Liver (tissue), 8 donors: ENCODE measurements at regions not wholly inside any gene's neighbourhood (a gene's known extent, or its start where the extent isn't known, plus 50 kb on each side); places are given as distances from the start of the nearest gene placed in this dataset.

Source experiments
- DNase-seq: peaks from one replicate; pipeline ENCODE4 v3.0.0-alpha.2; 2017; ENCODE audit warnings: low spot score
- H3K27ac ChIP-seq, 2 donors: one replicate each; pipeline ENCODE4 v1.7.0; 2013; ENCODE audit warnings: inconsistent platforms in 2 of 2, low read length in 2 of 2, control low read depth in 1 of 2, low read depth in 1 of 2, mild to moderate bottlenecking in 1 of 2
- H3K27me3 ChIP-seq, 4 donors: one replicate each; pipeline versions ENCODE4 v1.6.1 to v1.7.0; 2013; ENCODE audit warnings: low read length in 3 of 4, inconsistent platforms in 1 of 4, mild to moderate bottlenecking in 1 of 4, moderate library complexity in 1 of 4; ENCODE audit not compliant: control insufficient read depth in 4 of 4, insufficient read depth in 4 of 4
- H3K36me3 ChIP-seq, 4 donors: one replicate each; pipeline versions ENCODE4 v1.6.1 to v1.7.0; 2013; ENCODE audit warnings: low read length in 3 of 4, mild to moderate bottlenecking in 3 of 4, low read depth in 1 of 4, moderate library complexity in 1 of 4; ENCODE audit not compliant: control insufficient read depth in 4 of 4, insufficient read depth in 3 of 4
- H3K4me1 ChIP-seq, 4 donors: one replicate each; pipeline versions ENCODE4 v1.6.1 to v1.7.0; 2013; ENCODE audit warnings: low read length in 3 of 4, mild to moderate bottlenecking in 3 of 4, moderate library complexity in 1 of 4; ENCODE audit not compliant: control insufficient read depth in 4 of 4, insufficient read depth in 4 of 4
- H3K4me3 ChIP-seq, 3 donors: one replicate each; pipeline versions ENCODE4 v1.6.1 to v1.7.0; 2013; ENCODE audit warnings: low read length in 3 of 3, control low read depth in 1 of 3, low read depth in 1 of 3, mild to moderate bottlenecking in 1 of 3
- H3K9ac ChIP-seq, 2 donors: one replicate each; pipeline ENCODE4 v1.7.0; 2013; ENCODE audit warnings: low read length in 2 of 2, mild to moderate bottlenecking in 2 of 2, moderate library complexity in 2 of 2, control low read depth in 1 of 2, low read depth in 1 of 2
- H3K9me3 ChIP-seq, 4 donors: one replicate each; pipeline versions ENCODE4 v1.6.1 to v1.7.0; 2013; ENCODE audit warnings: low read length in 3 of 4; ENCODE audit not compliant: control insufficient read depth in 4 of 4
- ATF3 ChIP-seq: IDR thresholded peaks from 2 replicates; pipeline ENCODE4 v1.6.1; 2016; ENCODE audit warnings: antibody characterized with exemption
- EGR1 ChIP-seq, 2 donors: IDR thresholded peaks; 2 replicates each; pipeline ENCODE4 v1.6.1; 2016 to 2018; ENCODE audit warnings: antibody characterized with exemption in 2 of 2, low read depth in 2 of 2
- FOXA1 ChIP-seq: IDR thresholded peaks from 2 replicates; pipeline ENCODE4 v1.6.1; 2016; ENCODE audit warnings: antibody characterized with exemption
- FOXA2 ChIP-seq: IDR thresholded peaks from 2 replicates; pipeline ENCODE4 v1.6.1; 2016; ENCODE audit warnings: antibody characterized with exemption
- GABPA ChIP-seq, 2 donors: IDR thresholded peaks in 1 of 2; conservative IDR thresholded peaks in 1 of 2; 2 replicates each; pipeline ENCODE4 v1.6.1; 2016; ENCODE audit warnings: antibody characterized with exemption in 2 of 2, mild to moderate bottlenecking in 1 of 2, moderate library complexity in 1 of 2
- HNF4A ChIP-seq, 2 donors: conservative IDR thresholded peaks; 2 replicates each; pipeline ENCODE4 v1.6.1; 2016; ENCODE audit warnings: antibody characterized with exemption in 2 of 2, mild to moderate bottlenecking in 2 of 2
- HNF4G ChIP-seq: IDR thresholded peaks from 2 replicates; pipeline ENCODE4 v1.6.1; 2016; ENCODE audit warnings: antibody characterized with exemption
- JUND ChIP-seq, 2 donors: IDR thresholded peaks; 2 replicates each; pipeline ENCODE4 v1.6.1; 2016; ENCODE audit warnings: antibody characterized with exemption in 2 of 2
- NR2F2 ChIP-seq: IDR thresholded peaks from 2 replicates; pipeline ENCODE4 v1.6.1; 2016; ENCODE audit warnings: antibody characterized with exemption
- RAD21 ChIP-seq, 2 donors: IDR thresholded peaks; 2 replicates each; pipeline ENCODE4 v1.6.1; 2016; ENCODE audit warnings: antibody characterized with exemption in 2 of 2, mild to moderate bottlenecking in 2 of 2
- RXRA ChIP-seq, 2 donors: IDR thresholded peaks; 2 replicates each; pipeline ENCODE4 v1.6.1; 2017 to 2018; ENCODE audit warnings: antibody characterized with exemption in 2 of 2, mild to moderate bottlenecking in 1 of 2
- SP1 ChIP-seq: IDR thresholded peaks from 2 replicates; pipeline ENCODE4 v1.6.1; 2018; ENCODE audit warnings: antibody characterized with exemption, mild to moderate bottlenecking
- TAF1 ChIP-seq: conservative IDR thresholded peaks from 2 replicates; pipeline ENCODE4 v1.6.1; 2016; ENCODE audit warnings: antibody characterized with exemption, mild to moderate bottlenecking
- YY1 ChIP-seq: IDR thresholded peaks from 2 replicates; pipeline ENCODE4 v1.6.1; 2016; ENCODE audit warnings: antibody characterized with exemption, mild to moderate bottlenecking
- ZBTB33 ChIP-seq: IDR thresholded peaks from 2 replicates; pipeline ENCODE4 v1.6.1; 2016; ENCODE audit warnings: antibody characterized with exemption
- WGBS: extraction: QIAGEN DNeasy Blood & Tissue Kit; methylation state at CpG from one replicate; pipeline ENCODE4 v1.1.7; 2013; 5-methylcytosine and 5-hydroxymethylcytosine counted together
- TF ChIP-seq, protein P1 (sequence below): IDR thresholded peaks from 2 replicates; pipeline ENCODE4 v1.6.1; 2016; ENCODE audit warnings: antibody characterized with exemption, mild to moderate bottlenecking
- TF ChIP-seq, protein P2 (sequence below): fragments of 150-350 bp; IDR thresholded peaks from 2 replicates; pipeline ENCODE4 v1.5.1; 2017; ENCODE audit warnings: improper control_type of control experiment, low read depth, low read length; ENCODE audit not compliant: missing input control
- TF ChIP-seq, protein P3 (sequence below): IDR thresholded peaks from 2 replicates; pipeline ENCODE4 v1.6.1; 2016; ENCODE audit warnings: antibody characterized with exemption
- donor health status: healthy.
- donor health status: healthy.
- donor health status: healthy.
- donor health status: healthy.
- donor health status: healthy.

GRCh38 chr14:65933400-65934069 lies 521.0 kb downstream of the FUT8 start:
- no peaks in the 10 kb centered on the region for H3K9me3 ChIP-seq
- peaks cover 0 to 8% (median 0%) of the 10 kb centered on the region in 4 donors for H3K27me3 ChIP-seq
- no peak for DNase-seq
- no peak overlapping the region for H3K4me3 ChIP-seq
- no peaks in the 10 kb centered on the region for H3K4me1 ChIP-seq
- no peak for TF ChIP-seq RAD21 (IDR thresholded peaks at IDR 0.05)
- no peak for TF ChIP-seq ZBTB33
- no peak for TF ChIP-seq JUND (IDR thresholded peaks at IDR 0.05)
- no peak for TF ChIP-seq EGR1 (IDR thresholded peaks at IDR 0.05; ENCODE audit: low read depth in 2 of 2)
- TF ChIP-seq, protein P1, sequence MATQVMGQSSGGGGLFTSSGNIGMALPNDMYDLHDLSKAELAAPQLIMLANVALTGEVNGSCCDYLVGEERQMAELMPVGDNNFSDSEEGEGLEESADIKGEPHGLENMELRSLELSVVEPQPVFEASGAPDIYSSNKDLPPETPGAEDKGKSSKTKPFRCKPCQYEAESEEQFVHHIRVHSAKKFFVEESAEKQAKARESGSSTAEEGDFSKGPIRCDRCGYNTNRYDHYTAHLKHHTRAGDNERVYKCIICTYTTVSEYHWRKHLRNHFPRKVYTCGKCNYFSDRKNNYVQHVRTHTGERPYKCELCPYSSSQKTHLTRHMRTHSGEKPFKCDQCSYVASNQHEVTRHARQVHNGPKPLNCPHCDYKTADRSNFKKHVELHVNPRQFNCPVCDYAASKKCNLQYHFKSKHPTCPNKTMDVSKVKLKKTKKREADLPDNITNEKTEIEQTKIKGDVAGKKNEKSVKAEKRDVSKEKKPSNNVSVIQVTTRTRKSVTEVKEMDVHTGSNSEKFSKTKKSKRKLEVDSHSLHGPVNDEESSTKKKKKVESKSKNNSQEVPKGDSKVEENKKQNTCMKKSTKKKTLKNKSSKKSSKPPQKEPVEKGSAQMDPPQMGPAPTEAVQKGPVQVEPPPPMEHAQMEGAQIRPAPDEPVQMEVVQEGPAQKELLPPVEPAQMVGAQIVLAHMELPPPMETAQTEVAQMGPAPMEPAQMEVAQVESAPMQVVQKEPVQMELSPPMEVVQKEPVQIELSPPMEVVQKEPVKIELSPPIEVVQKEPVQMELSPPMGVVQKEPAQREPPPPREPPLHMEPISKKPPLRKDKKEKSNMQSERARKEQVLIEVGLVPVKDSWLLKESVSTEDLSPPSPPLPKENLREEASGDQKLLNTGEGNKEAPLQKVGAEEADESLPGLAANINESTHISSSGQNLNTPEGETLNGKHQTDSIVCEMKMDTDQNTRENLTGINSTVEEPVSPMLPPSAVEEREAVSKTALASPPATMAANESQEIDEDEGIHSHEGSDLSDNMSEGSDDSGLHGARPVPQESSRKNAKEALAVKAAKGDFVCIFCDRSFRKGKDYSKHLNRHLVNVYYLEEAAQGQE, result no peak
- TF ChIP-seq ATF3, result no peak
- no peak for TF ChIP-seq RXRA (IDR thresholded peaks at IDR 0.05)
- TF ChIP-seq FOXA2, result no peak
- TF ChIP-seq HNF4A (conservative IDR thresholded peaks at IDR 0.05), result no peak
- TF ChIP-seq, protein P2, sequence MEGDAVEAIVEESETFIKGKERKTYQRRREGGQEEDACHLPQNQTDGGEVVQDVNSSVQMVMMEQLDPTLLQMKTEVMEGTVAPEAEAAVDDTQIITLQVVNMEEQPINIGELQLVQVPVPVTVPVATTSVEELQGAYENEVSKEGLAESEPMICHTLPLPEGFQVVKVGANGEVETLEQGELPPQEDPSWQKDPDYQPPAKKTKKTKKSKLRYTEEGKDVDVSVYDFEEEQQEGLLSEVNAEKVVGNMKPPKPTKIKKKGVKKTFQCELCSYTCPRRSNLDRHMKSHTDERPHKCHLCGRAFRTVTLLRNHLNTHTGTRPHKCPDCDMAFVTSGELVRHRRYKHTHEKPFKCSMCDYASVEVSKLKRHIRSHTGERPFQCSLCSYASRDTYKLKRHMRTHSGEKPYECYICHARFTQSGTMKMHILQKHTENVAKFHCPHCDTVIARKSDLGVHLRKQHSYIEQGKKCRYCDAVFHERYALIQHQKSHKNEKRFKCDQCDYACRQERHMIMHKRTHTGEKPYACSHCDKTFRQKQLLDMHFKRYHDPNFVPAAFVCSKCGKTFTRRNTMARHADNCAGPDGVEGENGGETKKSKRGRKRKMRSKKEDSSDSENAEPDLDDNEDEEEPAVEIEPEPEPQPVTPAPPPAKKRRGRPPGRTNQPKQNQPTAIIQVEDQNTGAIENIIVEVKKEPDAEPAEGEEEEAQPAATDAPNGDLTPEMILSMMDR, result no peak
- TF ChIP-seq, protein P3, sequence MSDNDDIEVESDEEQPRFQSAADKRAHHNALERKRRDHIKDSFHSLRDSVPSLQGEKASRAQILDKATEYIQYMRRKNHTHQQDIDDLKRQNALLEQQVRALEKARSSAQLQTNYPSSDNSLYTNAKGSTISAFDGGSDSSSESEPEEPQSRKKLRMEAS, result no peak
- TF ChIP-seq FOXA1, result no peak
- no peak for TF ChIP-seq TAF1
- TF ChIP-seq NR2F2, result no peak
- TF ChIP-seq GABPA (IDR thresholded peaks at IDR 0.05 in 1 of 2, conservative IDR thresholded peaks at IDR 0.05 in 1 of 2), result no peak
- TF ChIP-seq HNF4G, result no peak
- no peak for TF ChIP-seq YY1
- no peak for TF ChIP-seq SP1
- H3K36me3 ChIP-seq, result no peaks in the 10 kb centered on the region
- H3K9ac ChIP-seq, result no peak overlapping the region
- no peak overlapping the region for H3K27ac ChIP-seq
- WGBS, result 74% methylated on average over 4 of the region's 4 CpGs
